Fibroblast of lung (primary cell): ENCODE measurements at regions not wholly inside any gene's neighbourhood (a gene's known extent, or its start where the extent isn't known, plus 50 kb on each side); places are given as distances from the start of the nearest gene placed in this dataset.

Experiments used
- EZH2 ChIP-seq: IDR thresholded peaks from 2 replicates; pipeline ENCODE4 v1.5.1; 2012; ENCODE audit warnings: low read length, control low read depth, mild to moderate bottlenecking; ENCODE audit errors: missing control alignments
- TF ChIP-seq, protein P1 (sequence below), 2 donors: IDR thresholded peaks in 1 of 2; conservative IDR thresholded peaks in 1 of 2; 1 replicate in 1 of 2; 2 replicates in 1 of 2; pipeline ENCODE4 v1.5.1; 2011 to 2012; ENCODE audit warnings: low read length in 2 of 2, control low read depth in 1 of 2, inconsistent platforms in 1 of 2, low read depth in 1 of 2, mild to moderate bottlenecking in 1 of 2

DNA sequence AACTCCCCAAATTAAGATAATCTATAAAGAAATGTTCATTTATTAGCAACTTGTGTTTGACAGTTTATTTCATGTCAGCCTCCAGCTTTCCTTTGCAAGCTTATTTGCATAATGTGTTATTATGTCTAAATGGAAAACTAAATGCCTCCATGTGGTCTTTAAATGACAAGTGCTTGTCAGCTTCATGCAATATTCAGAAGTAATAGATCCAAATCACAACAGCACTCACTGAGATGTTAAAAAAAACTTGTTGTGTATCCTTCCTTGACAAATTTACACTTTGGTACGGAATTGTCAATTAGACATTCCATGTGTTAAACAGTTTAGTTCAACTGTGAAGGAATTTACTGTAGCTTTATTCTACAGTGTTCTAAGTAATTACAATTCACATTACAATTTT, 124.4 kb upstream of the PTBP2 start:
- TF ChIP-seq, protein P1, sequence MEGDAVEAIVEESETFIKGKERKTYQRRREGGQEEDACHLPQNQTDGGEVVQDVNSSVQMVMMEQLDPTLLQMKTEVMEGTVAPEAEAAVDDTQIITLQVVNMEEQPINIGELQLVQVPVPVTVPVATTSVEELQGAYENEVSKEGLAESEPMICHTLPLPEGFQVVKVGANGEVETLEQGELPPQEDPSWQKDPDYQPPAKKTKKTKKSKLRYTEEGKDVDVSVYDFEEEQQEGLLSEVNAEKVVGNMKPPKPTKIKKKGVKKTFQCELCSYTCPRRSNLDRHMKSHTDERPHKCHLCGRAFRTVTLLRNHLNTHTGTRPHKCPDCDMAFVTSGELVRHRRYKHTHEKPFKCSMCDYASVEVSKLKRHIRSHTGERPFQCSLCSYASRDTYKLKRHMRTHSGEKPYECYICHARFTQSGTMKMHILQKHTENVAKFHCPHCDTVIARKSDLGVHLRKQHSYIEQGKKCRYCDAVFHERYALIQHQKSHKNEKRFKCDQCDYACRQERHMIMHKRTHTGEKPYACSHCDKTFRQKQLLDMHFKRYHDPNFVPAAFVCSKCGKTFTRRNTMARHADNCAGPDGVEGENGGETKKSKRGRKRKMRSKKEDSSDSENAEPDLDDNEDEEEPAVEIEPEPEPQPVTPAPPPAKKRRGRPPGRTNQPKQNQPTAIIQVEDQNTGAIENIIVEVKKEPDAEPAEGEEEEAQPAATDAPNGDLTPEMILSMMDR (conservative IDR thresholded peaks at IDR 0.05 in 1 of 2, IDR thresholded peaks at IDR 0.05 in 1 of 2; ENCODE audit: low read depth in 1 of 2, low read length in 2 of 2) = no peak
- no peak for TF ChIP-seq EZH2
